ENCODE measurements at regions not wholly inside any gene's neighbourhood (a gene's known extent, or its start where the extent isn't known, plus 50 kb on each side); places are given as distances from the start of the nearest gene placed in this dataset.
"Not testable (repeated sequence)": the region's sequence is repeated elsewhere in the genome, so short reads cannot be mapped to it uniquely, and the experiment has no call there.

- DNase-seq, result peak; percentile 69
Observed at GRCh38 chr14:35932659-35933159, 106.6 kb downstream of the BRMS1L start.

GRCh38 chr14:35932136-35932535, 106.0 kb downstream of the BRMS1L start:
- DNase-seq, result no peak

GRCh38 chr14:35931346-35931745, 105.2 kb downstream of the BRMS1L start:
- no peak for DNase-seq

GRCh38 chr14:35929186-35929585, 103.0 kb downstream of the BRMS1L start:
- no peak for DNase-seq

GRCh38 chr14:35927727-35928126, 101.6 kb downstream of the BRMS1L start:
- no peak for DNase-seq

GRCh38 chr14:35925319-35925718, 99.2 kb downstream of the BRMS1L start:
- no peak for DNase-seq

GRCh38 chr14:35922590-35922989, 96.5 kb downstream of the BRMS1L start:
- DNase-seq, result not testable (repeated sequence)

GRCh38 chr14:35921745-35922144, 95.6 kb downstream of the BRMS1L start:
- DNase-seq, result no peak
